ENCODE measurements at regions not wholly inside any gene's neighbourhood (a gene's known extent, or its start where the extent isn't known, plus 50 kb on each side); places are given as distances from the start of the nearest gene placed in this dataset.
"Not testable (repeated sequence)": the region's sequence is repeated elsewhere in the genome, so short reads cannot be mapped to it uniquely, and the experiment has no call there.

DNA sequence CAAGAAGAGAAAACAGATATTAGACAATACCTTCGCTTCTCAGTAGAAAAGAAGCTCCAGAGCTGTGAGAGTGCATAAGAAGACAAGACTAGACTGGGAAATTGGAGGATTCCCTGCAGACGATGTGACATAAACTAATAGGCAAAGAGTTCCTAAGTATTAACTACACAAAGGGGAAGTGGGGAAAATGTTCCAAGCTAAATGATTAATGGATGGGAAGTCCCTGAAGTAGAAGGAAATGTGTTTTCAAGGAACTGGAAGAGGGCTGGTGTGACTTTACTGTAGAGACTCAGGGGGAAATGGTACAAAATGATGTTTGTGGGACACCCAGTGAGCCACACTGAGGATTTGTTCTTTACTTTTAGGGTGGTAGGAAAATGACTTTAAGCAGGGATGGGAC, 69.7 kb upstream of the DCLK2 start:
- no peak for DNase-seq
- in situ Hi-C loops (cut with MboI; ENCODE audit: low pct_unique_long_range_greater_than_20kb, low sequenced_read_pairs): no loop called here

DNA sequence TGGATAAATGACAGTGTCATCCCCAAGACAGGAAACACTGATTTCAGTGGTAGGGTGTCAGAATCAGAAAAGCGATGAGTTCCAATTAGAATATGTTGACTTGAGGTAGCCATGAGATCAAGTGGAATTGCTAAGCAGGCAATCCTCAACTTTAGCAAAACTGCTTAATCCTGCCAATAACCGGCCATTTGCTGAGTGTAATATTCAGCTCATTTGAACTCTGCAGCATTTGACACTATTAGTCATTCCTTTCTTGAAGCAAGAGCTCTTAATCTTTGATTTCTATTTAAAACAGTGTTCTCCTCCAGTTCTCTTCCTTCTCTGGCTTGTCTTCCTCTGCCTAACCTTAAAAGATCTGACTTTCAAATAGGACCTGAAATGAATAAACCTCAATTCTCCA, 68.7 kb upstream of the DCLK2 start:
- DNase-seq: no peak
- in situ Hi-C loops (cut with MboI; ENCODE audit: low pct_unique_long_range_greater_than_20kb, low sequenced_read_pairs): no loop called here

DNA sequence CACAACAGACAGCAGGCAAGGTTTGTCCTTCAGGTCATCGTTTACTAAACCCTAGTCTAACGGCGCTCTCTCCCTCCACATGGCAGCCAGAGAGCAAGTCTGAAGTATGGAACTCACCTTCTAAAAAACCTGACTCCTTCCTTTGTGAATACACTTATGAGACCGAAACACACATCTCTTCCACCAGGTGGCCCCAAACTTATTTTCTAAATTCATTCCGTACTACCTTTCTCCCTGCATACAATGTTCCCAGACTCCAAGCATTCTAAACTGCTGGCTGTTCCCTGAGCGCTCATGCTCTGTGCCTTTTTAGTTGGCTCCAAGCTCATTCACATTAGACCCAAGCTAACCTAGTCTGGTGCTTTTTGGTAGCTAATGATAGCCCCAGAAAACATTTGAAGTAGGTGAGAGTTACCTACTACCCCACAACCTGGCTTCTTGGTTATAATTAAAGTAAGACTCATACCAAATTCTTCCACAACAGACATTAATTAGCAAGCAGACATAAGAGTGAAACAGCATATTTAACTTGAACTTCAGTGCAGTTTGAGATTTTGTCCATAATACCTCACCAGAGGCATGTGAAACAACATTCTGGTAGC, 67.6 kb upstream of the DCLK2 start:
- in situ Hi-C loops (cut with MboI; ENCODE audit: low pct_unique_long_range_greater_than_20kb, low sequenced_read_pairs): no loop called here

DNA sequence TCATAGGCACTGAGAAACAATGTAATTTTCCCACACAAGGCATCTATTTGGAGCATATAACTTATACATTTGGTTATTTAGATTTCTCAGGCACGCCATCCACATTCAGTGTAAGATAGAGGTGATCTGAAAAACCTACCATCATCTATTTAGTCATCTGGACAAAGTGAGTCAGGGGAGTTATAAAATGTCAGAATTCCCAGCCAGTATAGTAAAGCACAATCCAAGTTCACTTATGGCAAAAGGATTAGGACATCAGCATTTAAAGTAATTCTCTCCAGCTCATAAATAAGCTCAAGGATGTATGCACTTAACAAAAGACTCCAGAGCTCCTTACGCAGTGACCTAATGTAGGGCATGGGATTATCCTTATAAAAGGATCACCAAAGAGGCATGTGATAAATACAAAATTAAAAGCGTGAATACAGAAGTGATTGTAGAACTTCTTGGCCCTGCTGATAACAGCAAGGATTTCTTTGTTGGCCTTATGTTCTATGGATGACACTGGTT, 65.3 kb upstream of the DCLK2 start:
- in situ Hi-C loops (cut with MboI; ENCODE audit: low pct_unique_long_range_greater_than_20kb, low sequenced_read_pairs): no loop called here
- no peak for DNase-seq

More for the DNA sequence above, 67.6 kb upstream of the DCLK2 start:
- DNase-seq: peak; percentile 60

DNA sequence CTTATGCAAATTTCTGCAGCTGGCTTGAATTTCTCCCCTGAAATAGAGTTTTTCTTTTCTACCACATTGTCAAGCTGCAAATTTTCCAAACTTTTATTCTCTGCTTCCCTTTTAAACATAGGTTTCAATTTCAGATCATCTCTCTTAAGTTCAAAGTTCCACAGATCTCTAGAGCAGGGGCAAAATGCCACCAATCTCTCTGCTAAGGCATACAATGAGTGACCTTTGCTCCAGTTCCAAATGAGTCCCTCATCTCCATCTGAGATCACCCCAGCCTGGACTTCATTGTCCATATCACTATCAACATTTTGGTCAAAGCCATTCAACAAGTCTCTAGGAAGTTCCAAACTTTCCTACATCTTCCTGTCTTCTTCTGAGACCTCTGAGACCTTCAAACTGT, 62.3 kb upstream of the DCLK2 start:
- DNase-seq; in situ Hi-C loops (cut with MboI; ENCODE audit: low pct_unique_long_range_greater_than_20kb, low sequenced_read_pairs): not testable (repeated sequence)

DNA sequence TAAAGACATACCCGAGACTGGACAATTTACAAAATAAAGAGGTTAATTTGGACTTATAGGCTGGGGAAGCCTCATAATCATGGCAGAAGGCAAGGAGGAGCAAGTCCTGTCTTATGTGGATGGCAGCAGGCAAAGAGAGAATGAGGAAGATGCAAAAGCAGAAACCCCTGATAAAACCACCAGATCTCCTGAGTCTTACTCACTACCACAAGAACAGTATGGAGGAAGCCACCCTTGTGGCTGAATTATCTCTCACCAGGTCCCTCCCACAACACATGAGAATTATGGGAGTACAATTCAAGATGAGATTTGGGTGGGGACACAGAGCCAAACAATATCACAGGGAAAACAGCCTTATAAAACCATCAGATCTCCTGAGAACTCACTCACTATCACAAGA, 61.6 kb upstream of the DCLK2 start:
- in situ Hi-C loops (cut with MboI; ENCODE audit: low pct_unique_long_range_greater_than_20kb, low sequenced_read_pairs): not testable (repeated sequence)

DNA sequence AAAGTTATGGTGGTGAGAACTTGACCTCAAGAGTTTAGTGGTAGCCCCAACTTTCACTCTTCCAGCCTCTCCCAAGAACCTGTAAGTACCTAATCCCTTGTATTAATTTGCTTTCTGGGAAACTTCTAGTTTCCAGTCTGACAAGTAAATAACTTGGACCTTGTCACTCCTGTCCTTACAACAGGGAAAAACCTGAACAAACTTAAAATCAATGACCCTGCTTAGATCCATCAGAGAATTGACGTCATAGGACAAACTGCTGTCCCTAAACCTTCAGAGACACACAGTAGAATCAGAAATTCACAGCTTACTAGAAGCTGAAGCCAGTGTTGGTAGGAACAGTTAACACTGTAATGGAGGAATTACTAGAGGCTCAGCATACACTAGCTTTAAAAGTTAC, 60.0 kb upstream of the DCLK2 start:
- in situ Hi-C loops (cut with MboI; ENCODE audit: low pct_unique_long_range_greater_than_20kb, low sequenced_read_pairs): no loop called here
- DNase-seq: no peak

More for the DNA sequence above, 61.6 kb upstream of the DCLK2 start:
- peak; percentile 41 for DNase-seq

DNA sequence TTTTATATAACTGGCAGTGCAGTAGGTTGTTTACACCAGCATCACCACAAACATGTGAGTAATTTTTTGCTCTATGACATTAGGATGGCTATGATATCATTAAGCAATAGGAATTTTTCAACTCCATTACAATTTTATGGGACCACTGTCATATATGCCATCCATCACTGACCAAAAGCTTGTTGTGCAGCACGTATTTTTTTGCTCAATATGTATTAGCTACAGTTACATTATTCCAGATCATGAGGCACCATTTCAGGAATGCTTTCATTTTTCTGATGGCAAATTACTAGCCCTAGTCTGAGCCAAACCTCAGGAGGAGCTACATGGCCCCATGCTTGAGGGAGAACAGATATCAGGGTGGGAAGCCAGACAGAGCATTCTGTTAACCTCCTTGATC, 56.8 kb upstream of the DCLK2 start:
- in situ Hi-C loops (cut with MboI; ENCODE audit: low pct_unique_long_range_greater_than_20kb, low sequenced_read_pairs): no loop called here
- DNase-seq: no peak

DNA sequence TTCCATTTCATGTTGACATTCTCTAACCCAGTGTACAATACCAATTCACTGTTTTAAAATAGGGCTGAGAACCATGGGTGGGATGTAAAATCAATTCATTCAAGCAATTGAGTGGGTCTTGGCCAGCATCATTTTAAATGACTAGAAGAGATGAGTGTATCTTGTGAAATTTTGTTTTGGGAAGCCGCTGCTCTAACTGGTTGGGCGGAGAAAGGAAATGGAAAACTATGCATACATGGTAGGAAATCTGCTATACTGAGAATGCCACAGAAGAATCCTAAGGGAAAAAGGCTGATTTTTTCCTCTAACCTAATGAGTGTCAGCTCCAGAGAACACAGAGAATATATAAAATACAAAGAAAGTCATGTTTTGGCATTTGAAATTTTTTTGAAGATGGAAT, 54.8 kb upstream of the DCLK2 start:
- no peak for DNase-seq
- in situ Hi-C loops (cut with MboI; ENCODE audit: low pct_unique_long_range_greater_than_20kb, low sequenced_read_pairs): no loop called here

DNA sequence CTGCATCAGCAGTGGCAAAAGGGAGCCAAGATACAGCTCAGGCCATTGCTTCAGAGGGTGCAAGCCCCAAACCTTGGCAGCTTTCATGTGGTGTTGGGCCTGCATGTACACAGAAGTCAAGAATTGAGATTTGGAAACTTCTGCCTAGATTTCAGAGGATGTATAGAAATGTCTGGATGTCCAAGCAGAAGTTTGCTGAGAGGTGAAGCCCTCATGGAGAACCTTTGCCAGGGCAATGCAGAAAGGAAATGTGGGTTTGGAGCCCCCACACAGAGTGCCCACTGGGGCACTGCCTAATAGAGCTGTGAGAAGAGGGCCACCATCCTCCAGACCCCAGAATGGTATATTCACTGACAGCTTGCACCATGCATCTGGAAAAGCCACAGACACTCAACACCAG, 51.3 kb upstream of the DCLK2 start:
- in situ Hi-C loops (cut with MboI; ENCODE audit: low pct_unique_long_range_greater_than_20kb, low sequenced_read_pairs); DNase-seq: not testable (repeated sequence)
